ENCODE measurements at regions not wholly inside any gene's neighbourhood (a gene's known extent, or its start where the extent isn't known, plus 50 kb on each side); places are given as distances from the start of the nearest gene placed in this dataset.

DNA sequence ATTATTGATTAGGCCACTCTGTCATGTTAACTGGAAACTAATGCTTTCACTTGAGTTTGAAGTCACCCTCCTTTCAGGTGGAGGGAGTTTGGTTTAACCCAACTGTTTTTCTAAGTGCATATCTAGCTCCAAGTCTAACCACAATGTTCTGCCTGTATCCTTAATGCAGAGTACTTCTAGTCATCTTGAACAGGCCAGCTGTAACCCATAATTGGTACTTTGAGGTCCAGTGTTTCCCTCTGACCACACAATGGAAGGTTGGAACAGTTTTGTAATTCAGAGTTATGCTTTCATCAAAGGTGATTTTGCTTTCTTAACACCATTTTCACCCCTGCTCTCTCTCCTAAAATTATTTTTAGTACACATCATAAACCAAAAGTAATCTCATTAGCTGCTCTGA, 237.2 kb upstream of the DCN start:
- TF ChIP-seq, protein P1, sequence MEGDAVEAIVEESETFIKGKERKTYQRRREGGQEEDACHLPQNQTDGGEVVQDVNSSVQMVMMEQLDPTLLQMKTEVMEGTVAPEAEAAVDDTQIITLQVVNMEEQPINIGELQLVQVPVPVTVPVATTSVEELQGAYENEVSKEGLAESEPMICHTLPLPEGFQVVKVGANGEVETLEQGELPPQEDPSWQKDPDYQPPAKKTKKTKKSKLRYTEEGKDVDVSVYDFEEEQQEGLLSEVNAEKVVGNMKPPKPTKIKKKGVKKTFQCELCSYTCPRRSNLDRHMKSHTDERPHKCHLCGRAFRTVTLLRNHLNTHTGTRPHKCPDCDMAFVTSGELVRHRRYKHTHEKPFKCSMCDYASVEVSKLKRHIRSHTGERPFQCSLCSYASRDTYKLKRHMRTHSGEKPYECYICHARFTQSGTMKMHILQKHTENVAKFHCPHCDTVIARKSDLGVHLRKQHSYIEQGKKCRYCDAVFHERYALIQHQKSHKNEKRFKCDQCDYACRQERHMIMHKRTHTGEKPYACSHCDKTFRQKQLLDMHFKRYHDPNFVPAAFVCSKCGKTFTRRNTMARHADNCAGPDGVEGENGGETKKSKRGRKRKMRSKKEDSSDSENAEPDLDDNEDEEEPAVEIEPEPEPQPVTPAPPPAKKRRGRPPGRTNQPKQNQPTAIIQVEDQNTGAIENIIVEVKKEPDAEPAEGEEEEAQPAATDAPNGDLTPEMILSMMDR (IDR thresholded peaks at IDR 0.05; ENCODE audit: poor library complexity), result no peak
- no peak for TF ChIP-seq EZH2 (IDR thresholded peaks at IDR 0.05; ENCODE audit: borderline replicate concordance)

All from hepatocyte (in vitro differentiated cells).